Erythroblast (primary cell): ENCODE measurements at regions not wholly inside any gene's neighbourhood (a gene's known extent, or its start where the extent isn't known, plus 50 kb on each side); places are given as distances from the start of the nearest gene placed in this dataset.
"Not testable (repeated sequence)": the region's sequence is repeated elsewhere in the genome, so short reads cannot be mapped to it uniquely, and the experiment has no call there.

Experiments
- DNase-seq, 2 experiments: peaks; one replicate each; lab custom pipeline; 2025; lab: John Stamatoyannopoulos, UW
- GATA1 ChIP-seq: IDR thresholded peaks from 2 replicates; pipeline ENCODE4 v1.6.1; 2011; ENCODE audit warnings: low read depth, mild to moderate bottlenecking, control low read depth, low read length, moderate library complexity
- POLR2A ChIP-seq: IDR thresholded peaks from 2 replicates; pipeline ENCODE4 v1.6.1; 2011; ENCODE audit warnings: mild to moderate bottlenecking, low read length

DNA sequence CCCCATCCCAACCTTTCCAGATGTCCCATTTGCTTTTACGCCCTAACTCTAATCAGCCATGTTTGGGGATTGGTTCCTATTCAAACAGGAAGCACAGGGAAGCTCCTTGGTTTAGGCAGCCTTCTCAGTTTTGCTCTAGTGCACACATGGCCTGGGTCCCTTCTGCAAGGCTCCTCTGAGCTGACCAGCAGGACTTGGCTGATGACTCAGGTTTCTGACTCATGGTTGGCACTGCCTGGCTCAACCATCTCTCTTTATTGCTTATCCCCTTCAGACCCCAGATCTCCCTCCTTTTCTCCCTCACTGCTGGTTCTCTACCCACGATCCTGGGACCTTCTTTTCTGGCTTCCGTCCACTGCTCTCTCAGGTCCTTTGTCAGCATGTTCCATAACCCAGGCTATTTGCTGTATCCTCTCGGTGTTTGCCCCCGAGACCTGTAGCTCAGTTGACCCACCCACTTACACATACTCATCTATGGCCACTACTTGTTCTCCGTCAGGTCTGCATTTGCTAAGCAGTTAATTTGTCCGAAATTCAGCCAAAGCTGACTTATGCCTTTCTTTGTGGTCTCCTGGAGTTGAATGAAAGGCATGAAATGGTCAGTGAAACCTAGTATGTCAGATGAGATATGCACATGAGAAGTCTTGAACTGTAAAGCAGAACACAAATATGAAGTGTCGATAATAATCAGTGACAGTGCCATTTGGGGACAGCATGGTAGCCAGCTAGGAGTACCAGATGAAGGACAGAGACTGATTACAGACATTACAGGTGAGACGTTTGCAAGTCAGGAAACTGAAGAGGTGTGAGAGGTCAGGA is 323.5 kb upstream of the ROPN1 start:
- no peak for TF ChIP-seq POLR2A
- no peak for TF ChIP-seq GATA1
- DNase-seq, result no peak

DNA sequence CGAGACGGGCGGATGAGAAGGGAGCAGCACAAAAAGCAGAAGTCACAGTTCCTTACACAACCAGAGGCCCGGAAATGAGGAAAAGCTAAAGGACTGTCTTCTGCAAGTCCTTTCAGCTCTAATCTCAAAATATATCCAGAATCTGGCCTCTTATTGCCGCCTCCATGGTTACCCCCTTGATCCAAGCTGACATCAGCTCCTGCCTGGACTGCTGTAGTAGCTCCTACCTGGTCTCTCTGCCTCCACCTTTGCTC is 324.0 kb upstream of the ROPN1 start:
- DNase-seq, result no peak

DNA sequence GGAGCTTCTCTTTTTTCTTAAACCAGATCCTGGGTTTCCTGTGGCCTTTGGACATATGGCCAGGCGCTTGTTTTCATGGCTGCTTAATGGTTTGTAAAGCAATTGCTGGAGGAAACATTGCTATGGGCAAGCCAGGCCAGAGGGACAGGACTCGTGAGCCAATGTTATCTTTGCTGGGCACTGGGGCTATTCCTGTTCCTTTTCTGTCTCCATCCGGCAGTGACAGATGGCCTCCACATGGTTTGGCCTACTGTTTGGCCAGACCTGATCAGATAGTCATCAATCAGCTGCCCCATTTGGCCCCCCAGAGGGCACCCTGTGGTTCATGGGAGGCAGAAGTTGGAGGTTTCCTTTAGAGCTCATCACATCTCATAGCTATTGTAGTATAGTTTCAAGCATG is 326.1 kb upstream of the ROPN1 start:
- TF ChIP-seq POLR2A (no peak), GATA1 (no peak)
- DNase-seq, result no peak

More for the DNA sequence above, 324.0 kb upstream of the ROPN1 start:
- TF ChIP-seq POLR2A (no peak), GATA1 (no peak)

DNA sequence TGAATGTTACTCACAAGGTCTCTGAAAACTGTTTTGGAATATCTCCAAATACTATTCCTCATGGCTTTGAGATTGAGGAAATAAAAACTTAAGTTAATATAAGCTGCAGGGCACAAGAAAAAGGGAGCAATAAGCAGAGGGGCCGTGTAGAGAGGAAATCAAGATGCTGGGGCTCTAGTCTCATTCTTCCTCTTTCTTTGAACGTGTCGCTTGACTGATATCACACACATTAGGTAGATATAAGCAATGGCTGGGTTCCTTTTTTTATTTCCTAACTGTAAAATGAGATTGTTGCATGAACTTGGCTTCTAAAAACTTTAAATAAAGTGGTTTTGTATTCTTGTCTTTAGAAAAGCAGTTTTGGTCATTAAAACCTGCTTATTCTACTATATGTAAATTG is 326.7 kb upstream of the ROPN1 start:
- TF ChIP-seq GATA1 (no peak), POLR2A (no peak)

DNA sequence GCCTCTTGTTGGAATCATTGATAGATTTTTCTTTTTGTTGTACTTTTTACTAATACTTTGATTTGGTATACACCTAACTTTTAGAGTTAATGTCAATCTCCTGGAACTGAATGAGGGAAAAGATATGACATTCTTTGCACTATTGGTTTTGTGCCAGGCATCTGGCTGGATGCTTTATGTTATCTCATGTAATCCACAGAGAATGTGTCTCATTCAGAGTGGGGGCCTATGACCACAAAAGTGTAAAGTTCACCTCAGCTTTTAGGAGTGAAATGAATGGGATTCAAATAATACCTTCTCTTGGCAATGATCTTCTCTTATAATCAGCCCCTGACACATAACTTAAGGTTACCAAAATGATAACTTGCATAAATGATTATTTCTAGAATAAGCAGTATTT is 329.1 kb upstream of the ROPN1 start:
- no peak for DNase-seq
- no peak for TF ChIP-seq POLR2A
- no peak for TF ChIP-seq GATA1

More for the DNA sequence above, 326.7 kb upstream of the ROPN1 start:
- no peak for DNase-seq

DNA sequence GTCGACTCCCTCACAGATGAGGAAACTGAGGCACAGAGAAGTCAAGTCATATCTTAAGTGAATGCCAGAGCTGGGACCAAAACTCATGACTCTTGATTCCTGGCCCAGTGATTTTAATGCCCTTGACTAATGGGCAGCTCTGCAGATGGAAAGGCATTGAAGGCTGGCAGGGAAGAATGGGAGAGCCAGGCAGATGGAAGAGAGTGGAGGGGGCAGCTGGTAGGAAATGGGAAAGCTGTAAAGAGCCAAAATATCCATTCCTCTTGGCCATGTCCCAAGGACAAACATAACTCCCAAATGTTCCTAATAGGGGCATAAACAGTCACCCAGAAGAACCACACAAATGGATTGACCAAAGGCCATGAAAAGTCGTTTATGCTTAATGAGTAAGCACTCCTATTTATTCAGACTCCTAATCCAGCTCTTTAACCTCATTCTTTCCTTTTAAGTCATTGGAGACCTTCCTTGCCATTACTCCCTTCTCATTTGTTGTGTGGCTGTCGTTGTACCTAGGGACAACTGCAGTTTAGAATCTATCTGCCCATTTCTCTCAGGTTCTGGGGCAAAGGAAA is 330.5 kb upstream of the ROPN1 start:
- no peak for TF ChIP-seq GATA1
- TF ChIP-seq POLR2A, result no peak
- no peak for DNase-seq

DNA sequence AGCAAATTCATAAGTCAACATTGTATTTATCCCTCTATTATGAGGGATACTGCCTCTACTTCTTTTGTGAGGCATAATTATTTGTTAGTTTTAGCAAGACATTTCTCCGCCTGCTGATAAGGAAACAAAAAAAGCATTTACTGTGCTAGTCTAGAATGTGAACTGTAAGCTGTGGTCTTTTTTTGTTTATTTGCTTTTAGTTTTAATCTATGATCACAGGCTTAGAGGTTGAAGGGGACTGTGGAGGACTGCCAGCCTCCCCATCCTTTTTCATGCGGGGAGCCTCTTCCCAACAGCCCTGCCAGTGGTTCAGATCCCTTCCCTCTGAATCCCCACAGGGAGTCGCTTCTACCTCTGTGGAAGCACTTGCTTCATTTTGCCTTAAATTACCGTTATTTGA is 331.0 kb upstream of the ROPN1 start:
- DNase-seq, result no peak
- TF ChIP-seq GATA1, result no peak
- TF ChIP-seq POLR2A, result no peak

DNA sequence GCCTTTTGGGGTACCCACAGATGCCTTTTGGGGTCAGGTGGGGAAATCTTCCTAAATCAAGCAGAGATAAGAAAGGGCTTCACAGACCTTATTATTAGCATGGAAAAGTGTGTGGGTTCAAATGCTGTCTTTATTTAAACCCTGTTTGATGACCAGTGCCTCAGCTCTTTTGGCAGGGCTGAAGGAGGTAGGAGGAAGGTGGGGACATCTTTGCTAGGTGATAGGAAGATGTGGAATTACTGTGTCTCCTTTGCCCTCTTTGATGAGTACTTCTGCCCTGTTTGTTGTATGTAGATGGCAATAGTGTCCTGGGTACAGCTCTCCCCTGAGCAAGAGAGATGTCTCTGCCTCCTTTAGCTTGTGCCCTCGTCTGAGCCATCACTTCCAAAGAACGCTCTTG is 333.3 kb upstream of the ROPN1 start:
- DNase-seq, result no peak
- no peak for TF ChIP-seq GATA1
- no peak for TF ChIP-seq POLR2A

DNA sequence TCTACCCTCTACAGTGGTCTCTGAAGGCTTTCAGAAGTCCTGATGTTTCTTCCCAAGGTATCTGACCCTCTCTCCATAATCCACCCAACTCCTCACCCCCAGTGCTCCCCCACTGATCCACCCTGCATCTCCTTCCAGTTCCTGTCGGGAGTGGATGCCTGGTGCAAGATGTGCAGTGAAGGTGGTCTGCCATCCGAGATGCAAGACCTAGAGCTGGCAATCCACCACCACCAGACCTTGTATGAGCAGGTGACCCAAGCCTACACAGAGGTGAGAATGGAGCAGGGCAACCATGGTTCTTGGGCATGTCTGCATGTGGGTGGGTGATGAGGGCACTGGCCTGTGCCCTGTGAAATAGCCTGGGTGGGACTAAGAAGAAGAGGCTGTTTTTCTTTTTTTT is 337.8 kb upstream of the ROPN1 start:
- no peak for DNase-seq
- no peak for TF ChIP-seq GATA1
- no peak for TF ChIP-seq POLR2A

DNA sequence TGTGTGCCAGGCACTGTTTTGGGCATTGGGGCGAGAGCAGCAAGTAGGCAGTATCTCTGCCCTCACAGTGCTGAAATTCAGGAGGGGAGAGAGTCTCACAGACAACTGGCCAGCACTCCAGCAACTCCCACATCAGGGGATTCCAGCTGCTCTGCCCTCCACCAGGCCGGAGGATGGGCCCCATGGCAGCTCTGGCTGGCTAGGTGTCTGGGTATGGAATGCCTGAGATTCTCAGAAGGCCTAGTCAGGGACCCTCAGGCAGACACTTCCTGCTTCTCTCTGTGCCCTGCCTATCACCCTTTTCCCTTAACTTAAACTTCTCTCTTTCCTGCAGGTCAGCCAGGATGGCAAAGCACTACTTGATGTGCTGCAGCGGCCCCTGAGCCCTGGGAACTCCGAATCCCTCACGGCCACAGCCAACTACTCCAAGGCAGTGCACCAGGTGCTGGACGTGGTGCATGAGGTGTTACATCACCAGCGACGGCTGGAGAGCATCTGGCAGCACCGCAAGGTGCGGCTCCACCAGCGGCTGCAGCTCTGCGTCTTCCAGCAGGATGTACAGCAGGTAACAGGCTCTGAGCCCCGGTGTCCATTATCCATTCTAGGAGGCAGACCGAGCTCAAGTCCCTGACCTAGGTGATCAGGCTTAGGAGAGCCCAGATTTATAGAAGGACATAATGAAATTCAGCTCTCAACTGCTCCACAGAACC is 342.2 kb upstream of the ROPN1 start:
- DNase-seq, result no peak
- TF ChIP-seq POLR2A, result no peak

DNA sequence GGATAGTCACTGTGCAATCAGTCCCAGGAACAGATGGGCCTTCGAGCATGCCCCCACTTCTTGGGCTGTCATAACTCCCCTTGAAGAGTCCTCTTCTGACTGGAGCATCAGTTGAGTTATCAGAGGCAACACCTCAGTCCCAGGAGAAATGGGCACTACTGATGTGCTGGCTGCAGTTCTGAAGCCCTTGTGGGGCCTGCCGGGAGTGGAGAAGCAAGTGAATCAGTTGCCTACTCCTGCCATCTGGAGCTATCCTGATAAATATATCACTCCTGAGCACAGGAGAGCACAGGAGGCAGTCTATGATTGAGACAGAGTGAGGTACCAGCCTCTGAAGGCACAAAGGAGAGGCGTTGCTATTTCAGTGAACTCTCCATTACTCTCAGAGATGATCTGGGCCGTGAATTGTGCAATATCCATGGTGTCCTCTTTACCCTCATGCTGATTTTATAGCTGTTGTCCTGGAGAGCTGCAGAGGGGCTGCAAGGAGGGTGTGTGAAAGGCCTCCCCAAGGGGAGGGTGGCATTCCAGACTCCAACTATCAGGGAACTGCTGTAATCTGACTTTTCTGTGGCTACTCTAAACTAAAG is 344.2 kb upstream of the ROPN1 start:
- TF ChIP-seq POLR2A, result no peak
- no peak for TF ChIP-seq GATA1
- no peak for DNase-seq

DNA sequence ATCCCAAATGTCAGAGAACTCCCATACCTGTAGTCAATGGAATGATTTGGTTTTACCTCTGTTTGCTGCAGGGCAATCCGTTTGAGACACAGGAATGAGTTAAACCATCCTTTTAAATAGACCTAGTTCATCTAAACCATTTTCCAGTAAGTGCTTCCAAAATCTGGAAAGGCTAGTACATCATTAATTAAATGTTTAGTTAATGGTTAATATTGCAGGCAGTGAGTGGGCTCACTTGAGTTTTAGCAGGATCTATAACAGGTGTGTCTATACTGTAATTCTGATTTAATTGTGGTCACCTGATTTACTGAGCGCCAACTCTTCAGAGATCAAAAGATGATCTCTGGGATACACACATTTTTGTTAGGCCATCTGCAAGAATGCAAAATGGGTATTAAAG is 353.9 kb upstream of the ROPN1 start:
- no peak for DNase-seq
- TF ChIP-seq GATA1 (no peak), POLR2A (no peak)

DNA sequence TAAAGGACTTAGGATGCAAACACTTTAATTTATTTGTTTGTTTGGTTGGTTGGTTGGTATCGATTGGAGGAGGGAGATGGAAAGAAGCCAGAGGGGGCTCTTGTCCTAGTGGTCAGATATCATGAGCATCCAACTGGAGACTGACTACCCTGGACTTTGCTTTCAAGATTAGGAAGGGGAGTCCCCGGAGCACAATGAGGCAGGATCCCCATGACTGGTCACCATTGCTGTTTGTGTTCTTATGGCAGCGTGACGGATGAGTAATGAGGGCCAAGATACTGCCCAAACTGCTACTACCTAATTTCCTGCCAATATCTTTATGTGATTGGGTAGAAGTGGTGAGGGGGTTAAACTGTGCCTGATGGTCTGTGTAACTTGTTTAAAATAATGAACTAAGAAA is 354.6 kb upstream of the ROPN1 start:
- TF ChIP-seq POLR2A, result no peak
- no peak for TF ChIP-seq GATA1
- no peak for DNase-seq

DNA sequence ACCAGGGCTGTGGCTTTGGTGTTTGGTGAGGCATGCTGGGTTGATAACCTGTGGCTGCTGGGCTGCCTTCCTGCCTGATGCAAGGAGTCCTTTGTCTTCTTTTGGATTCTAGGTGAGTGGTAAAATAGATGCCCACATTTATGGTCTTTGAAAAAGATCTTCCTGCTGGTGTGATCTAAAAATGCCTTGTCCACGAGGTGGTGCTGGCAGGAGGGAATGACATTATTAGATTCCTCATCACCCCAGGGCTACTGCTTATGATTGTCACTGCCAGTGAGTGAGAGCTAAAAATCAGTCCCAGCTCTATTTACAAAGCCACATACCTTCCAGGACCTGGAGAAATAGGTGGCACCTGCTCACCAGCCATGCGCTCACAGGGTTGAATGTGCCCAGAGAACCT is 355.5 kb upstream of the ROPN1 start:
- TF ChIP-seq GATA1 (no peak), POLR2A (no peak)
- no peak for DNase-seq

DNA sequence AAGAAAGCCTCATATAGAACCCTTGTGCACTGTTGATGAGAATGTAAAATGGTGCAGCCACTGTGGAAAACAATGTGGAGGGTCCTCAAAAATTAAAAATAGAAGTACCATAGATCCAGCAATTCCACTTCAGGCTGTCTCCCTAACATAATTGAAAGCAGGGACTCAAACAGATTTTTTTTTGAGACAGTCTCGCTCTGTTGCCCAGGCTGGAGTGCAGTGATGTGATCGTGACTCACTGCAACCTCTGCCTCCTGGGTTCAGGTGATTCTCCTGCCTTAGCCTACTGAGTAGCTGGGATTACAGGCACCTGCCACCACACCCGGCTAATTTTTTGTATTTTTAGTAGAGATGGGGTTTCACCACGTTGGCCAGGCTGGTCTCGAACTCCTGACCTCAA is 356.6 kb upstream of the ROPN1 start:
- not testable (repeated sequence) for DNase-seq
